ENCODE measurements at regions not wholly inside any gene's neighbourhood (a gene's known extent, or its start where the extent isn't known, plus 50 kb on each side); places are given as distances from the start of the nearest gene placed in this dataset.

DNA sequence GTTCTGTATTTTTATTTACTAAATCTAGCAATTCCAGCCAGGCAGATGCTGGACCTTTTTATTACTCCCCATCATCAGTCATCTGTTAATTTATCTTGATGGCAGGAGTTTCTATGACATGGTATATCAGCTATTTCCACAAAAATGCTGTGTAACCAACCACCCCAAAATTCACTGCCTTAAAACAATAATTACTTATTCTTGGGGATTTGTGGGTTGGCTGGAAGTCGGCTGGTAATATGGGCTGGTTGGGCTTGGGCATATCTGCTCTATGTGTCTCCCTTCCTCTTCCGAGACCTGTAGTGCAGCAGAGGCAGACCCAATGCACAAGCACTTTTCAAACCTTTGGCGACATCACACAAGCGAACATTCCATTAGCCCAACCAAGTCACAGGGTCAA is 92.1 kb upstream of the UBE2E1 start:
- WGBS, 4 donors = 87 to 98% (median 94%) methylated on average over 4 of the region's 4 CpGs

DNA sequence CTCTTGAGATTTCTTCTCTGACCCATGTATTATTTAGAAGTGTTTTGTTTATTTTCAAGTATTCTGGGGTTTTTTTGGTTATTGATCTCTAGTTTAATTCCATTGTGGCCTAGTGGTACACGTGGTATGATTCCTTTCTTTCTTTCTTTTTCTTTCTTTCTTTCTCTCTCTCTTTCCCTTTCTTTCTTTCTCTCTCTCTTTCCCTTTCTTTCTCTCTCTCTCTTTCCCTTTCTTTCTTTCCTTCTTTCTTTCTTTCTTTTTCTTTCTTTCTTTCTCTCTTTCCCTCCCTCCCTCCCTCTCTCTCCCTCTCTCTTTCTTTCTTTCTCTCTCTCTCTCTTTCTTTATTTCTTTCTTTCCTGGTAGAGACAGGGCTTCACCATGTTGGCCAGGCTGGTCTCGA is 85.7 kb upstream of the UBE2E1 start:
- Histone ChIP-seq H3K4me3 (no peak overlapping the region), H3K9me3 (peaks cover 0 to 7% (median 0%) of the 10 kb centered on the region in 12 donors), H3K36me3 (no peaks in the 10 kb centered on the region), H3K4me1 (peaks cover 0 to 5% (median 0%) of the 10 kb centered on the region in 12 donors), H3K27me3 (no peaks in the 10 kb centered on the region), H3K27ac (no peak overlapping the region)
- intact Hi-C loops (cut with DNase I) = no loop called here
- DNase-seq = no peak
- 97 to 99% (median 98%) methylated on average over 2 of the region's 2 CpGs for whole genome bisulfite sequencing, 4 donors
- TF ChIP-seq, protein P1, sequence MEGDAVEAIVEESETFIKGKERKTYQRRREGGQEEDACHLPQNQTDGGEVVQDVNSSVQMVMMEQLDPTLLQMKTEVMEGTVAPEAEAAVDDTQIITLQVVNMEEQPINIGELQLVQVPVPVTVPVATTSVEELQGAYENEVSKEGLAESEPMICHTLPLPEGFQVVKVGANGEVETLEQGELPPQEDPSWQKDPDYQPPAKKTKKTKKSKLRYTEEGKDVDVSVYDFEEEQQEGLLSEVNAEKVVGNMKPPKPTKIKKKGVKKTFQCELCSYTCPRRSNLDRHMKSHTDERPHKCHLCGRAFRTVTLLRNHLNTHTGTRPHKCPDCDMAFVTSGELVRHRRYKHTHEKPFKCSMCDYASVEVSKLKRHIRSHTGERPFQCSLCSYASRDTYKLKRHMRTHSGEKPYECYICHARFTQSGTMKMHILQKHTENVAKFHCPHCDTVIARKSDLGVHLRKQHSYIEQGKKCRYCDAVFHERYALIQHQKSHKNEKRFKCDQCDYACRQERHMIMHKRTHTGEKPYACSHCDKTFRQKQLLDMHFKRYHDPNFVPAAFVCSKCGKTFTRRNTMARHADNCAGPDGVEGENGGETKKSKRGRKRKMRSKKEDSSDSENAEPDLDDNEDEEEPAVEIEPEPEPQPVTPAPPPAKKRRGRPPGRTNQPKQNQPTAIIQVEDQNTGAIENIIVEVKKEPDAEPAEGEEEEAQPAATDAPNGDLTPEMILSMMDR (IDR thresholded peaks at IDR 0.05) = no peak
- no peak for TF ChIP-seq POLR2A (IDR thresholded peaks at IDR 0.05)
- no peak for ATAC-seq

More for the DNA sequence above, 92.1 kb upstream of the UBE2E1 start:
- no peak overlapping the region for H3K27ac ChIP-seq
- intact Hi-C loops (cut with DNase I) = loop anchor here in 2 of 10 donors (5.0 to 10.0 kb wide), 2 partner anchors 81 to 94 kb away; partner anchors contain the start of gene UBE2E1 (in 1 of the 2)
- H3K4me3 ChIP-seq = no peak overlapping the region
- peaks cover 0 to 24% (median 0%) of the 10 kb centered on the region in 12 donors for H3K4me1 ChIP-seq
- H3K27me3 ChIP-seq = no peaks in the 10 kb centered on the region
- no peaks in the 10 kb centered on the region for H3K36me3 ChIP-seq
- DNase-seq (no peak), ATAC-seq (no peak)
- TF ChIP-seq POLR2A (IDR thresholded peaks at IDR 0.05) = no peak
- TF ChIP-seq, protein P1 (IDR thresholded peaks at IDR 0.05) = no peak
- peaks cover 0 to 7% (median 0%) of the 10 kb centered on the region in 12 donors for H3K9me3 ChIP-seq

DNA sequence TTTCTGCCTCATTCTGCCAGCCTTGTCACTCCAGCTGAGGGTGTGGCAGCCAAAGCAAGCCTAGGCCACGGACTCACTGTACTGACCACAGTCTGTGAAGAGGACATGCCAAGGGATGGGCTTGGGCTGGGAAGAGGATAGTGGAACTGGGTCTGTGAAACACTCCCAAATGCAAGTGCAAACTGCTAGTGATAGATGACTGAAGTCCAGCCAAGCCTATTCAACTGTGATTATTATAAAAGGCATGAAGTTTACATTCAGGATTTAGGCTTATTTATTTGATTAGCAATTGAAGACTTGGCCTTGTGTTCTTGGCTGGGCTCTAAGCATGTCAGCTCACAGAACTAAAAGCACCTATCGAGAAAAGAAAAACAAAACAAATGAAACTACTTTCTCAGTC is 84.9 kb upstream of the UBE2E1 start:
- Histone ChIP-seq H3K27ac (no peak overlapping the region), H3K36me3 (no peaks in the 10 kb centered on the region), H3K27me3 (no peaks in the 10 kb centered on the region), H3K9me3 (peaks cover 0 to 6% (median 0%) of the 10 kb centered on the region in 12 donors), H3K4me3 (no peak overlapping the region), H3K4me1 (peaks cover 0 to 5% (median 0%) of the 10 kb centered on the region in 12 donors)
- no peak for DNase-seq
- WGBS, 4 donors = 48 to 97% (median 79%) methylated on average over 2 of the region's 2 CpGs
- intact Hi-C loops (cut with DNase I) = no loop called here
- ATAC-seq = no peak
- no peak for TF ChIP-seq POLR2A (IDR thresholded peaks at IDR 0.05)
- TF ChIP-seq, protein P1 (IDR thresholded peaks at IDR 0.05) = no peak

DNA sequence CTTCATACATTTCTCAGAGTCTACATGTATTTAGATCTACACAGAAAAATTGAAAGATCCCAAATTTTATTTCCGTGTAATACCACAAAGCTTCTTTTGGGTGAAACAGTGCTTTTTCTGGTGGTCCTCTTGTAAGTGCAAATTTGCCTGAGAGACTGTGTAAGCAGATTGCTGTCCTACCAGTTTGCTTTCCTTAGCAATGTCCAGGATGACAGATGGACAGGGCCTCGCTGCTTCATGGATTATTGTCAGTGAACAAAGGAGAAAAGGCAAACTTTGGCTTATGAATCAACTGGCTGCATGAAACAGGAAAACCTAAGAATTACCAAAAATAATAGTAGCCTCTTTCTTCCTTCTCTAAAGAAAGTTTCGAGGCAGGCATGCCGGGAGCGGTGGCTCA is 82.6 kb upstream of the UBE2E1 start:
- Histone ChIP-seq H3K4me3 (no peak overlapping the region), H3K4me1 (peaks cover 0 to 18% (median 0%) of the 10 kb centered on the region in 12 donors), H3K27ac (no peak overlapping the region), H3K27me3 (no peaks in the 10 kb centered on the region), H3K9me3 (no peaks in the 10 kb centered on the region), H3K36me3 (no peaks in the 10 kb centered on the region)
- ATAC-seq (no peak), DNase-seq (no peak)
- TF ChIP-seq POLR2A (IDR thresholded peaks at IDR 0.05) = no peak
- TF ChIP-seq, protein P1 (IDR thresholded peaks at IDR 0.05) = no peak
- intact Hi-C loops (cut with DNase I) = no loop called here
- 83 to 96% (median 93%) methylated on average over 5 of the region's 5 CpGs for WGBS, 4 donors

All from heart left ventricle (tissue), 16 donors.